ENCODE measurements at regions not wholly inside any gene's neighbourhood (a gene's known extent, or its start where the extent isn't known, plus 50 kb on each side); places are given as distances from the start of the nearest gene placed in this dataset.
"Not testable (repeated sequence)": the region's sequence is repeated elsewhere in the genome, so short reads cannot be mapped to it uniquely, and the experiment has no call there.

DNA sequence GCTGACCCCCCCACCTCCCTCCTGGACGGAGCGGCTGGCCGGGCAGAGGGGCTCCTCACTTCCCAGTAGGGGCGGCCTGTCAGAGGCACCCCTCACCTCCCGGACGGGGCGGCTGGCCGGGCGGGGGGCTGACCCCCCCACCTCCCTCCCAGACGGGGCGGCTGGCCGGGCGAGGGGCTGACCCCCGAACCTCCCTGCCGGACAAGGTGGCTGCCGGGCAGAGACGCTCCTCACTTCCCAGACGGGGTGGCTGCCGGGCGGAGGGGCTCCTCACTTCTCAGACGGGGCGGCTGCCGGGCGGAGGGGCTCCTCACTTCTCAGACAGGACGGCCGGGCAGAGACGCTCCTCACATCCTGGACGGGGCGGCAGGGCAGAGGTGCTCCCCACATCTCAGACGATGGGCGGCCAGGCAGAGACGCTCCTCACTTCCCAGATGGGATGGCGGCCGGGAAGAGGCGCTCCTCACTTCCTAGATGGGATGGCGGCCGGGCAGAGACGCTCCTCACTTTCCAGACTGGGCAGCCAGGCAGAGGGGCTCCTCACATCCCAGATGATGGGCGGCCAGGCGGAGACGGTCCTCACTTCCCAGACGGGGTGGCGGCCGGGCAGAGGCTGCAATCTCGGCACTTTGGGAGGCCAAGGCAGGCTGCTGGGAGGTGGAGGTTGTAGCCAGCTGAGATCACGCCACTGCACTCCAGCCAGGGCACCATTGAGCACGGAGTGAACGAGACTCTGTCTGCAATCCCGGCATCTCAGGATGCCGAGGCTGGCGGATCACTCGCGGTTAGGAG is 66.2 kb upstream of the PAPPA2 start:
- DNase-seq, result not testable (repeated sequence)

DNA sequence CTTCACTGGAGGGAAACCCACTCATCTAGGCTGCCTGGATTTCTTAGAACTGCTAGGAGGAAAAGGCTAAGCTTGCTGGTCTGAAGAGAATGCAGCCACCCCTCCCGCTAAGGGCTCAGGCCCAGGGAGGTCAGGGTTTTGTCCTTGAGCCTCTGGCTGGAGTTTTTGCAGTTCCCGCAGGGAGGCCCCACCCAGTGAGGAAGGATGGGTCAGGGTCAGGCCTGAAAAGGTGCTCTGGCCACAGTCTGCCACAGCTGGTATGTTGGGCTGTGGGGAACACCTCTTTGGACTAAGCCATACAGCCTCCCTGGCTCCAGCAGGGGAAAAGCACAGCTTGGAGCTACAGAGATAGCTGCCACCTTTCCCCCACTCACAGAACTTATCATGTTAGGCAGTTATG is 71.4 kb upstream of the PAPPA2 start:
- DNase-seq, result no peak

DNA sequence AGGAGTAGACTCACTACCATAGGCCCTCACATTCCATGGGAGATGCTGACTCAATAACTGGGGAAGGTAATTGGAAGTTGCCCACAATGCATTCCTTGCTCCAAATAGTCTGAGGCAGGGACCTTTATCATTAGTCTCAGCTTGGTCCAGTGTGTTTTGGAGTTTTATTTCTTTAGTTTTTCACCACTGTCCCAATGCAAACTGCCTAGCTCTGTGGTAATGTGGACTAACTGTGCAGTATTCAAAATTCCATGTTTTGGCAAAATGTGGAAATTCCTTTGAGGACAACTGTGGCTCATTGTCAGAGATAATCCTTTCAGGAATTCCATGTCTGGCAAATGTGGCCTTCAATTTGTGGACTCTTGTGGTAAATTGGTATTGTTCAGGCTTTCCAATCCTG is 78.1 kb upstream of the PAPPA2 start:
- DNase-seq, result no peak

DNA sequence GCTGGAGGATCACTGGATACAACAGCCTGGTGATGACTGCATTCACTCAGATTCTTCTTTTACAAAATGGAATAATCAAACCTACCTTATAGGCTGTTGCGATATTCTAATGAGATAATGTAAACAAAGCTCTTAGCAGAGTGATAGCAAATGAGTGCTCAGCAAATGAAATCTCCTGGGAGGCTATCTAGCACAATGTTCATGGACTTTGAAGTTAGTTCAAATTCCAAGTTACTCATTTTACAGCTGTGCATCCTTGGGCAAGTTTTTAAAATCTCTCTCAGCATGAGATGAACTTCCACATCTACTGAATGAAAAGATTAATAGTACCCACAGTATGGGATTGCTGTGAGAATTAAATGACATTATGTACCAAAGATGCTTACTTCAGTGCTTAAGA is 80.8 kb upstream of the PAPPA2 start:
- DNase-seq, result no peak

DNA sequence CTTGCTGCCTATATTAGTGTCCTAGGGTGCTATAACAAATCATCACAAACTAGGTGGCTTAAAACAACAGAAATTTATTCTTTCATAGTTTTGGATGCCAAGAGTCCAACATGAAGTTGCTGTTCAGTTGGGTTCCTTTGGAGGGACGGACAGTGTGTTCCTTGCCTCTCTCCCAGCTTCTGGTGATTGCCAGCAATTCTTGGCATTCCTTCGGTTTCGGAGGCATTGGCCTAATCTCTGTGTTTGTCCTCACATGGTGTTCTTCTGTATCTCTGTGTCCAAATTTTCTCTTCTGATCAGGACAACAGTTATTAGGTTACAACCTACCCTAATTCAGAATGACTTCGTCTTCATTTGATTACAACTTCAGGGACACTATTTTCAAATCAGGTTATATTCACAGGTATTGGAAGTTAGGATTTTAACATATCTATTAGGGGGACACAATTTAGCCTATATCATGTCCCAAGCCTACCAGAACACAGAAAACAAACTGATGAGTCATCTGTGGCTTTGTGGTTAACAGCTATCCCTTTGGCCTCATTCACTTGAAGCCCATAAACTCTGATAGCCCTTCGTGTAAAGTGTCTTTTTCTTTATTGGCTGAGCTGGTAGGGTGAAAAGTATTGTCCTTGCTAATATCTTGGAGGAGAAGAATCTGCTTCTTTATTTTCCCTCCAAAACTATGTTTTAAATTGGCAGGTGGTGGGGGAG is 83.2 kb upstream of the PAPPA2 start:
- no peak for DNase-seq

DNA sequence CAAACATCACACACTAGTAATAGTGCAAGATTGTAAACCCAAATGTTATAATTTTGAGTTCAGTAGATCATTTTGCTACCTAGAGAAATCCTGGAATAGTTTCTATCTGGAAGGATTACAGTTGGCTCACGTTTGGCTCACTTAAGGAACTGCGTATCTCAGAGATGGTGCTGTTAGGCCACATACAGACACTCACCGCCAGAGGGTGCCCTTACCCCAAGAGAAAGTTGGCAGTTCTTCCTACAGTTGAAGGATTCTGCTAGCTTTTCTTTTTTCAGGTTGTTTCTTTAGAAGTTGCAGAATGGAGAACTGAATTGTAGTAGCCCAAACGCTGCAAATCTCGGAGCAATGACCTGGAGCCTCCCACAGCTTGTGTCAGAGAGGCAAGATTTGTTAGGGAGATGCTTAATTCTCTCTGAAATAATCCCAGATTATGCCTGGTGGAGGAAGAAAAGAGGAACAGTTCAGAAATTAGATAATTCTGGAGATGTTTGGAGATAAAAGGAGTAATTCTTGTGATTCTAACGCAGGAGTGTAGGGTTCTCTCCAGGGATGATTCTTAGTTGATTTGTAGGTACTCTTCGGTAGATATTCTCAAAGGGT is 87.9 kb upstream of the PAPPA2 start:
- DNase-seq, result peak; percentile 35

DNA sequence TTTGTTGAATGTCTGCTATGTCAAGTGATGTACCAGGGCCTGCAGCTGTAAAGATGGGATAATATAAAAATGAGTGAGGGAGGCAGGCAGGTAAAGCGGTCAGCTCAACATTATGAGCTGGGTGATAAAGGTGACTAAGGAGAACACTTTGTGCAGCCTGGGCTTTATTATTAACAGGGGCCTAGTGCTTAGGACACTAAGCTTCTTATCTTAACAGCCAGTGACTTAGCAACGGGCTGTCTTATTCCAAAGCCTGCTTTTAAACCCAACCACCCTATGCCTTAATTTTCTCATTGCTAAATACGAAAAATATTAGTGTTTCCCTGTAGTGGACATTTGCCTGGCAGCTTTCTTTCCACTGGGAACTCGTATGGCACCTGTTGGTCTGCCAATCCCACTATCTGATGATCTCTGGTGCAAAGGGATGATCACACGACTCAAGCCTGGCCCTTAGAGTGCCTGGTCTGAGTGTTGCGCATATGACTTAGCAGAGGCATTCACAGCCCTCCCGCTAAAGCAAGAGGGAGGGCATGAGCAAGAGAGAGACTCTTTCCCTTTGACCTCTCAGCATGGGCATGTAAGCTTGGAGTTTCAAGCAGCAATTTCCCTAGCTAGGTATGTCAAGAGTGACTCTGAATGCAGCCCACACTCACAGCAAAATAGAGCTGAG is 98.6 kb upstream of the PAPPA2 start:
- DNase-seq, result no peak

DNA sequence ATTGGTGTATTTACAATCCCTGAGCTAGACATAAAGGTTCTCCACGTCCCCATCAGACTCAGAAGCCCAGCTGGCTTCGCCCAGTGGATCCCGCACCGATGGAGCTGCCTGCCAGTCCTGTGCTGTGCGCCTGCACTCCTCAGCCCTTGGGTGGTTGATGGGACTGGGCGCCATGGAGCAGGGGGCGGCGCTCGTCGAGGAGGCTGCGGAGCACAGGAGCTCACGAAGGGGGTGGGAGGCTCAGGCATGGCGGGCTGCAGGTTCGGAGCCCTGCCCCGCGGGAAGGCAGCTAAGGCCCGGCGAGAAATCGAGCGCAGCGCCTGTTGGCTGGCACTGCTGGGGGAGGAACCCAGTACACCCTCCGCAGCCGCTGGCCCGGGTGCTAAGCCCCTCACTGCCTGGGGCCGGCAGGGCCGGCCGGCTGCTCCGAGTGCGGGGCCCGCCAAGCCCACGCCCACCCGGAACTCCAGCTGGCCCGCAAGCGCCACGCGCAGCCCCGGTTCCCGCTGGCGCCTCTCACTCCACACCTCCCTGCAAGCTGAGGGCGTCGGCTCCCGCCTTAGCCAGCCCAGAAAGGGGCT is 113.8 kb upstream of the PAPPA2 start:
- DNase-seq, result not testable (repeated sequence)

DNA sequence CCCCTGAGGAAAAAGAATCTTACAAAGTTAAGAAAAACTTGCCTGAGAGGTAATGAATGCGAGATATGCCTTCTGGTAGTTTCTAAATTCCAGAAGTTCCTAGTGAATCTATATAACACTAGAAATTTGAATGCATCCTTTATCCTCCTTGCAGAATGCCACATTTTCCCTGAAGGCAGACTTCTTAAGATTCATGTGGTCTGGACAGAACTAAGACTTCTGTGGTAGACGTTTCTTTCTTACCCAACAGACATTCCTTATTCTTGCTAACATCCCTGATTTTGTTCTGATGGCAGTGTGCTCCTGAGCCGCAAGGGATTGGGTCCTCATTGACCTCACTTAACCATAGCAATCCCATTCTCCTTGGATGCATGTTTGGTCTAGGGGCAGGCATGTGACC is 121.3 kb upstream of the PAPPA2 start:
- no peak for DNase-seq

DNA sequence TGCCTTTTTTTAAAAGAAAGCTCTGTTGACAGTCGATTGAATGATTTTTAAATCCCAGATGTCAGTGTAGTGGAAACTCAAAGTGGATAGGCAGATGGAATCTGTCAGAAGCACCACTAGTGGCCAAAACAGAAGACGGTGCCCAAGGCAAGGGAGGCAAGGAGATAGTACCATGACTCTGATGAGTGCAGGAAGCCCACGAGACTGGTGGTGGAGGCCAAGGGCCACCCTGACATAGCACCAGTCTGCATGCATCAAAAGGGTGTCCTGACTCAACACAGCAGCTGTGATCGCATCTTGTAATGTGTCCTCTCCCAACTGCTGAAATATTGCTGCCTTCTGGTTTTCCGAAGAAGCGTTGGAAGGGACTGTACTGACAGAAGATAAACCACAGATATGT is 124.1 kb upstream of the PAPPA2 start:
- no peak for DNase-seq

DNA sequence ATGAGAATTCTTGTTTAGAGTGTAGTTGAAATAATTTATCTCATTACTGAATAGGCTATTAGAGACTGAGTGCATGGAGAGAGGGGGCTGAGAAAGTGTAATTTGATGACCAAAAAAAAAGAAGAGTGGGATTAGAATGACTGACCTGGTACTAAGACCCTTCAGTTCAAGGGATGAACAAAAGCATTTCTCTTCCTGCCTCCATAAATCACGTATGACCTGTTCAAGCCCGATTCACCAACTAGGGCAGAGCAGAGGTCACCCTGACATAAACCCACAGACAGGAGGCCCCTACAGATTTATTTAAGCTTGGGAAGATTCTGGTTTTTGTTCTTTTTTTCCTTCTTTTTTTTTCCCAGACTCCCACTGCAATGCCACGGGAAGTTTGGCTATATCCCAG is 123.7 kb upstream of the COP1 start:
- DNase-seq, result no peak

DNA sequence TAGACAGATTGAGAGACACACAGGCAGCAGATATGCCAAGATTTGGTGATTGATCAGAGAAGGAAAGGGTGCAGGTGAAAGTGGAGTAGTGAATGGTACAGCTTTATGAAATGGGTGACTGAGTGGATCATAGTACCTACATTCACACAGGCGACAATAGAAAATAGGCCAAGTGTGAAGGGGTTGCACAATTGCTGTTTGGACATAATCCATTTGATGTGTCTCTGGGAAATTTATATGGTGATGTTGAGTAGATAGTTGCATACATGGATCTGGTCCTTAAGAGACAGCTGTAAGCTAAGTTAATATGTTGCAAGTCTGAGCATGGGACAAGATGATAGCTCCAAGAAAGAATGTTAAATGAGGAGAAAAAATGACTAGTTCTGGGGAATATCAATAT is 118.6 kb upstream of the COP1 start:
- no peak for DNase-seq

DNA sequence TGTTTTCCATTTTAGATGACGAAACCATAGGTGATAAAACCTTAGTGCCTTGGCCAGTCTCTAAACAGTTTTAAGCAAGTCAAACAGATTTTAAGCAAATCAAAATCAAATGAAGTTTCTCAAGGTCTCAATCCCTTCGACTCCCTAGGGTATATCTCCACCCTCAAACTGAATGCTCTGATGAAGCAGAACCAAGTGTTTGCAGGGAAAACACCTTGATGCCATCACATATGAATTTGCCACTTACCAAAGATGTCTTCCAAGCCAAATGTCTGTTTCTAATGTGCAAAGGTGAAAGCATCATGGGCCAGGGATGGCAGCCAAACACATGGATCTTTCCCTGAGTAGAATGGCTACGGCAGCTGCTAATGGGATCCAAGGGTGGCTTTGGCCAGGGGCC is 116.4 kb upstream of the COP1 start:
- DNase-seq, result no peak

DNA sequence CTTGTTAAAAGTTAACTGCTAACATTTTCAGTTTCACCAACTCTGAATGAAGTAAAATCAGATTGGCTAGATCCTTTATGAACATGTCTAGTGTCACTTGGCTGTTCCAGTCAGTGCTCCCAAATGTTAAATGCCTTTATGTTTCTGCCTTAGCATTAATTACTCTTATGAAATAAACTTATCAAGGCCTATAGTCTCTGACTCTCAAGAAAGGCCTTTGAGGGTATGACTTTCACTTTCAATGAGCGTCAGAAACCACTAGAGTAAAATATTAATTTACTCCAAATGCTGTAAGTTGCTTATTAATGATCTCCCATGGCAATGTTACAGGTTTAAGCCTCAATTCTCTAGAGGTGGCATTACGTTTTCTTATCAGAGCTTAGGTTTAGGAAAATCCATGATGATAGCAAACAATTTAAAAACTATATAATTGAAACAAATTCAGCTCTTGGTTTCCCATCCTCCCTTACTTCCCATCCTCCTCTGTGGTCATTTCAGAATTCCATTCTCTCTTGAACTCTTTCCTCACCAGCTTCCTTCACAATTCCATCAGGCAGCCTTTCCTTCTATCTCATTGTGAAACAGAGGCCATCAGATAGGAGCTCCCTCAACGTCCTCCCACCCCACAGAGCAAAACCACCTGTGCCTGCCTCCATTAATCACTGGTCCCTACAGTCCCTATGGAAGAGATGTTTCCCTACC is 108.6 kb upstream of the COP1 start:
- DNase-seq, result no peak

DNA sequence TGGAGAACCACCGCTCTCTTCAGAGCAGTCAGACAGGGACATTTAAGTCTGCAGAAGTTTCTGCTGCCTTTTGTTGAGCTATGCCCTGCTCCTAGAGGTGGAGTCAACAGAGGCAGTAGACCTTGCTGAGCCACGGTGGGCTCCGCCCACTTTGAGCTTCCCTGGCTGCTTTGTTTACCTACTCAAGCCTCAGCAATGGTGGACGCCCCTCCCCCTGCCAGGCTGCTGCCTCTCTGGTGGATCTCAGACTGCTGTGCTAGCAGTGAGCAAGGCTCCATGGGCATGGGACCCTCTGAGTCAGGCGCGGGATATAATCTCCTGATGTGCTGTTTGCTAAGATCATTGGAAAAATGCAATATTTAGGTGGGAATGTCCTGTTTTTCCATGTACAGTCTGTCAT is 89.5 kb upstream of the COP1 start:
- not testable (repeated sequence) for DNase-seq

DNA sequence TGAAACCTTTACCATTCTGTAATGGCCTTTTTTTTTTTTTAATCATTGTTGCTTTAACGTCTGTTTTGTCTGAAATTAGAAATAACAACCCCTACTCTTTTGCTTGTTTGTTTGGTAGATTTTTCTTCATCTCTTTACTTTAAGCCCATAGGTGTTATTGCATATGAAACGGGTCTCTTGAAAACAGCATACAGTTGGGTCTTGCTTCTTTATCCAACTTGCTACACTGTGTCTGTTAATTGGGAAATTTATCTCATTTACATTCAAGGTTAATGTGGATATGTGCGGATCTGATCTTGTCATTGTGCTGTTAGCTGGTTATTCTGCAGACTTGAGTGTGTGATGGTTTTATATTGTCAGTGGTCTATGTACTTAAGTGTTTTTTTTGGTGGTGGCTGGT is 78.9 kb upstream of the COP1 start:
- no peak for DNase-seq

DNA sequence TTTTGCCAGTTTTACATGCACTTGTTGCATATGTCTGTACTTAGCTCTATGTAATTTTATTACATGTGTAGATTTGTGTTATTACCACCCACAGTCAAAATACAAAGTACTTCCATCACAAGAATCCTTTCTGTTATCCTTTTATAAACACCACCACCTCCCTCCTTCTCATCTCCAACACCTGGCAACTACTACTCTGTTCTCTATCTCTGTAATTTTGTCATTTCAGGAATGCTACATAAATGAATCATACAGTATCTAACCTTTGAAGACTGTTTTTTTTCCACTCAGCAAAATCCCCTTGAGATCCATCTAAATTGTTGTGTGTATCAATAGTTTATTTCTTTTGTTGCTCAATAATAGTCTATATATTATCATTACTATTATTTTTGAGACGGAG is 64.5 kb upstream of the COP1 start:
- DNase-seq, result no peak

Measured in SIG-M5 (cell line).